HG03064 (cell line): ENCODE measurements at regions not wholly inside any gene's neighbourhood (a gene's known extent, or its start where the extent isn't known, plus 50 kb on each side); places are given as distances from the start of the nearest gene placed in this dataset.

ENCODE experiments used
- ATAC-seq: cut with Tn5 transposase; IDR thresholded peaks from one replicate; pipeline ENCODE4 v1.9.1; 2021; ENCODE audit warnings: low read depth; ENCODE audit not compliant: unreplicated experiment

DNA sequence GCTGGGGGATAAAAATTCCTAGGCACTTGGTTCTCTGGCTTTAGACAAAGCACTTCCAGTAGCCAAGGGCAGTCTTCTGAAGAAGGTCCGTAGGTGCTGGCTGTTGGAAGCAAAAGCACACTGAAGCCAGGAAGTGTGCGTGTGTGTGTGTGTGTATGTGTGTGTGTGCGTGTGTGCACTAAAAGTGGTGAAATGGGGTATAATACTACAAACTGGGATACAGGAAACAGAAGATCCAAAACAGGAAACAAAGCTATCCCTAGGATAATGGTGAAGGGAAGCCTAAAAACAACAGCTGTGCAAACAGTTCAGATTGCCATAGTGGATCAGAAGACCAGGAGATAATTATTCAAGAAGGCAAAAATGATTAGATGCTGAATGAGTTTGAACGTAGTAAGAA lies 103.4 kb downstream of the IL20RB start:
- no peak for ATAC-seq

DNA sequence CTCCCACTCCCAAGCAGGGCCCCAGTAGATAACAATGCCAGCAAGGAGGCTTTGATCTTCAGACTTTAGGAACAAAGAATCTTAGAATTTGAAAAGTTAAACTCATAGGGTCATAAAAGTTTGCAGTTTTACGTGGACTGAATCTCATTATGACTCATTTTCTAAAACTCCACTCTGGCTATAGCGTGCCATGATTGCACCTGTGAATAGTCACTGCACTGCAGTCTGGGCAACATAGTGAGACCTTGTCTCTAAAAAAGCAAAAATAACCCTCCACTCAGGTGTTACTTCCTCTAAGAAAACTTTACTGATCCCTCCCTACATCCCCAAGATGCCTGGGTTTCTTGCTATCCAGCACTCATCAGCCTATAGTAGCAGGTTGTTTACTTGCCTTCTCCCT lies 104.5 kb downstream of the IL20RB start:
- peak; percentile 88 for ATAC-seq

GRCh38 chr3:137065381-137065780 lies 107.6 kb downstream of the IL20RB start:
- ATAC-seq: no peak

DNA sequence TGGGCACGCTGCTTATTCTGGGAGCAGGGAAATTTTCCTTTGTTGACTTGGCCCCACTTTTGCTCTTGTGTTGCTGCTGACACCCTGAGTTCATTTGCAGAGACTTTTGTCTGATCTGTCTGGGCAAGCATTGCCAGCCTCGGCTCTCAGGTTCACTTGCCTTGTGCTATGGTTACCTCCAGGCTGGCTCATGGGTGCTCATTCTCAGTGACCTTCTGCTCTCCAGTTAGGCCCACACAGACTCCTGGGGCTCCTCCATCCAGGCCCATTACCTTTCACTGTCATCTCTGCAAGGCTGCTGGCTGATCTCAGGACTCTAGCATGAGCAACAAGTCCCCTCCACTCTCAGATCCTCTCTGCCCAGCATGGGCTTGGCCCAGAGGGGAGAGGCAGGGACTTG lies 108.3 kb downstream of the IL20RB start:
- no peak for ATAC-seq

DNA sequence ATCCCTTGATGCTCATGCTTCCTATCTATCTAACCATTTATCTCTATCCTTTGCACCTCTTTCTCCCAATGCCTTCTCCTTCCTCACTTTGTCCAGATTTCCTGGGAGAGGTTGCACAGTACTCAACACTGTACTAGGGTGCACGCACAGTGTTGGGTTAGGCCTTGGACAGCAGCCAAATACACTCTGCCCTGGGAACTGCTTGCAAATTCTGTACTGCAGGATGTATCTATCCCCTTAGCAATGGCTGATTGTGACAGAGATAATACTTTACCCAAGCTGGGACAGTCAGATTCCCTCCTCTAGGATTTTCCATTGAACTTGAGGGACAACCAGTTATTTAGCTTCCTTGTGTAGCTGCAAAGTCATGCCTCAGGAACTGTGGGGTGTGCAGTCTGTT lies 113.3 kb downstream of the IL20RB start:
- no peak for ATAC-seq

- ATAC-seq: no peak
These were observed 117.2 kb downstream of the IL20RB start for GRCh38 chr3:137075020-137075419.

DNA sequence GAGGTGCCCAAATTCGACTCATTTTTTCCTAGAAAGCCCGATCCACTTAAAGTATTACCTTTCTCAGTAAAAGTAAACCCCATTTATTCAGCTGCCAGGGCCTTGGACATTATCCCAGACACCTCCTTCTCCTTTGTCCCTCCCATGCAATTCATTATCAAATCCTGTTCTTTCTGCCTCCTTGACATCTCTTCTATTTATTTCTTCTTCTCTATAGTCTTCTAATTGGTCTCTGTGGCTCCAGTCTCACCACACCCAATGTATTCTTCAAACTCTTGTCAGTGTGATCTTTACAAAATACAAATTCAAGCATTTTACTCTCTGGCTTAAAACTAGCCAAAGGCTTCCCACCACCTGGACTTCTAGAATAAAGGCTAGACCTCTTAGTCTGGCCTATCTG lies 120.3 kb downstream of the IL20RB start:
- no peak for ATAC-seq

- no peak for ATAC-seq
These were observed 121.8 kb downstream of the IL20RB start for GRCh38 chr3:137079571-137079970.

- no peak for ATAC-seq
These were observed 123.9 kb downstream of the IL20RB start for GRCh38 chr3:137081711-137082110.

GRCh38 chr3:137082763-137083162 lies 125.0 kb downstream of the IL20RB start:
- no peak for ATAC-seq

- no peak for ATAC-seq
These were observed 125.5 kb downstream of the IL20RB start for GRCh38 chr3:137083332-137083731.

DNA sequence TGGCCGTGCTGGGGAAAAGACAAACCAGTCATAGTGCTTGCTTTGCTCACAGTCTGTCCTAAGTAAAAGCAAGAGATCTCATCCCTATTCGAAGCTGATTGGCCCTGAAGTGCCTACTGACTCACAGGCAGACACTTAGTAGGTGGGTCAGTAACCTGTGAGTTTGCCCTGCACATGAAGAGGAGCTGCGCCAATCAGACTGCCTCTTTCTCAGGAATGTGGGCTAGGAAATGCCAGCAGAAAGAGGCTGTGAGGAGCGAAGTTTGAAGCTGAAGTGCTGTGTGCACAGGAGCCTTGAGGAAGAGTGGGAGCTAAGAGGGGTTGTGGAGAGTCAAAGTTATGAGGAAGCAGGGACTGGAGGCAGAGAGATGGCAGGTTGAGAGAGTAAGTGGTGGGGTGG lies 126.8 kb downstream of the IL20RB start:
- no peak for ATAC-seq

DNA sequence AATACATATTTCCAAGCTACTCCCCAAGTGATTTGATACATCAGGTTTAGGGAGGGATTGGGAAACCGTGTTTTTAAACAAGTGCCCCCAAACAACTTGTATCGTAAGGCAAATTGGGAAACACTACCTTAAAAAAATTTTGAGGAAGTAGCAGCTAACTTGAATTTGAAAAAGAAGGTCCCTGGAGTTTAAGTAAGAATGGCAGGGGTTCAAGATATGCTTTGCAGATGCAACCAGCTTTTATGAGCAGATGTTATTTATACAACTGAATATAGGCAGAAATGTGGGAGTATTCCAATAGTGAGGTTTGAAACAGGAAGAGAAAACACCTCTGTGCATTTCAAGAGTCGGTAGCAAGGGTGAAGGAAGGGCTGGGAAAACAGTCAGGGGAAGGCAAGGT lies 139.6 kb downstream of the IL20RB start:
- no peak for ATAC-seq

GRCh38 chr3:137097852-137098251 lies 140.1 kb downstream of the IL20RB start:
- no peak for ATAC-seq

- no peak for ATAC-seq
These were observed 141.8 kb downstream of the IL20RB start for GRCh38 chr3:137099364-137100219.

DNA sequence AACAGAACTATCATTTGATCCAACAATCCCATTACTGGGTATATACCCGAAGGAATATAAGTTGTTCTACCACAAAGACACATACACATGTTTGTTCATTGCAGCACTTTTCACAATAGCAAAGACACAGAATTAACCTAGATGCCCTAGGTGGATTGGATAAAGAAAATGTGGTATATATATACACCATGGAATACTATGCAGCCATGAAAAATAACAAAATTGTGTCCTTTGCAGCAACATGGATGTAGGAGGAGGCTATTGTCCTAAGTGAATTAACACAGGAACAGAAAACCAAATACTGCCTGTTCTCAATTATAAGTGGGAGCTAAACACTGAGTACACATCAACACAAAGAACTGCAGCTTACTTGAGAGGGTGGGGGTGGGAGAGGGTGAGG lies 142.5 kb downstream of the IL20RB start:
- no peak for ATAC-seq

- ATAC-seq: no peak
These were observed 146.0 kb downstream of the IL20RB start for GRCh38 chr3:137103739-137104138.

DNA sequence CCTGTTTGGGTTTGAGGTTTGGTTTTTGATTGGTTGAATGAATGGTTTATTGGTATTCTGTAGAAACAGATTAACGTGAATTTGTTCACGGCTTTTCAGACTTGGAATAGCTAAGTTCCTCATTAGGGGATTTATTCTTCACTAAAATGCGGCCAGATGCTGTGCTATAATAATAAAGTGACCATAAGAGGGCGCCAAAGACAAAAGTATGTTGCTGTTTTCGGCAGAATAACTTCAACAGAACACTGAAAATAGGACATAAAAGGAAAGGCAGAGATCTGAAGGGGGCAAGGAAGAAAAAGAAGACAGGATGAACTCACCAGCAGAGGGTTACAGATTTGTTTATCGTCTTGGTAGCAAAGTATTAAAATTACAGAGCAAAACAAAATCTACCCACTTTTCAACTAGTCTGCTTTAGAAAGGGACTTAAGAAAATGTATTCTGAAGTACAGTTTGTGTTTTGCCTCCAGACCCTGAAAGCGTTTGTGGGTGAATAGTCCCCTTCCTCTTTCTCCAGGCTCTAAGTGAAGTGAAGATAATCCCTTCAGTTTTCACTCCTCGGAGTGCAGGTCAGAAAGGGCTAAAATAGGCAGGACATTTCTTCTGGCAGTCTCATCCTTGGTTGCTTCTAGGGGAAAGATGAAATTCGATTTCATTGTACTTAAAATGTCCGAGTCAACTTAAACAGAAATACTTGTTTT lies 147.6 kb downstream of the IL20RB start:
- no peak for ATAC-seq

DNA sequence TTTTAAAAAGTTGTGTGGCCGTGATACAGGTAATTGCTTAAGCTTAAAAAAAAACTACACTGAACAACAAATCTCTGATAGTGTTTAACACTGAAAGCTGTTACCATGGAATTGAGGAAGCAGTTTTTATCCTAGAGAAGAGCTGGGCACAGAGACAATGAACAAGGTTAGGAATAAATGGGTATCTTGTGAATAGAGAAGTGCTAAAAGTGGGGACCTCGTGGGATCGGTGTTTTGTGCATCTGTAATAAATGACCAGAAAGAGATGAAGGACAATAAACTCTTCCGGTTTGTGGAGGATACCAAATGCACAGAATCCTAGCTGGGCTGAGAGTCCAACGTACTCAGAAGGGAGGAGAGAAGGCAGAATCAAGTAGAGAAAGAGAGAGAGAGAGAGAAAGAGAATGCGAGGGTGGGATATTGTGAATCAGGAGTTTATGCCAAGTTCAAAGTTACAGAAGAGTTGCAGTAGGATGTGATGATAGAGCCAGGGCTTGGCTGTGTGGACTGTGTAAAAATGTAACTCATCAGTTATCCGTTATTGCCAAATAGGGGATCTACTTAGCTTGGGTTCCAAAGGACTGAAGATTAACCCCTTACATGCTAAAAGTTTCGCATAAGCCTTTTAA lies 148.9 kb downstream of the IL20RB start:
- ATAC-seq: no peak

- ATAC-seq: no peak
These were observed 151.1 kb downstream of the IL20RB start for GRCh38 chr3:137108699-137109440.
